ENCODE measurements at regions not wholly inside any gene's neighbourhood (a gene's known extent, or its start where the extent isn't known, plus 50 kb on each side); places are given as distances from the start of the nearest gene placed in this dataset.

- no peaks in the 10 kb centered on the region for H3K79me2 ChIP-seq (ENCODE audit: control insufficient read depth, insufficient read depth, low read length)
- no peak overlapping the region for H3K4me2 ChIP-seq (ENCODE audit: control insufficient read depth, extremely low read depth, insufficient read depth, low read depth, low read length)
- DNase-seq (ENCODE audit: low read depth, low spot score), result no peak
- no peaks in the 10 kb centered on the region for H3K9me1 ChIP-seq (ENCODE audit: control insufficient read depth, extremely low read depth, insufficient read depth, low read length)
- no peaks in the 10 kb centered on the region for H3K36me3 ChIP-seq (ENCODE audit: control insufficient read depth in 2 of 2, extremely low read depth in 1 of 2, insufficient read depth in 2 of 2, low read length in 2 of 2)
- H3K27me3 ChIP-seq (ENCODE audit: control insufficient read depth, extremely low read depth, insufficient read depth, low read length), result no peaks in the 10 kb centered on the region
- H4K20me1 ChIP-seq (ENCODE audit: control insufficient read depth, extremely low read depth, insufficient read depth, low read length), result no peaks in the 10 kb centered on the region
- no peak overlapping the region for H3K9ac ChIP-seq (ENCODE audit: control insufficient read depth, extremely low read depth, insufficient read depth, low read length)
- no peaks in the 10 kb centered on the region for H3K4me1 ChIP-seq (ENCODE audit: control insufficient read depth, extremely low read depth, insufficient read depth, low read length)
- no peak overlapping the region for H3K4me3 ChIP-seq (ENCODE audit: control insufficient read depth in 2 of 3, extremely low read depth in 1 of 3, insufficient read depth in 2 of 3, low read depth in 1 of 3, low read length in 3 of 3)
- no peak overlapping the region for H3K27ac ChIP-seq (ENCODE audit: control insufficient read depth, insufficient read depth, low read length)
- no peak overlapping the region for H2AFZ ChIP-seq (ENCODE audit: control insufficient read depth, low read length)
- dilution Hi-C loops (cut with MboI; ENCODE audit: extremely low pct_ligation_motif_present, low sequenced_read_pairs), result no loop called here
- TF ChIP-seq EZH2 (IDR thresholded peaks at IDR 0.05; ENCODE audit: low read length) (no peak), CTCF (optimal IDR thresholded peaks at IDR 0.05 in 1 of 3, IDR thresholded peaks at IDR 0.05 in 1 of 3, conservative IDR thresholded peaks at IDR 0.05 in 1 of 3; ENCODE audit: extremely low read depth in 1 of 3, insufficient read depth in 2 of 3, low read length in 3 of 3) (no peak)
- FAIRE-seq, result no peak
- H3K9me3 ChIP-seq (ENCODE audit: control insufficient read depth, low read depth, low read length), result no peaks in the 10 kb centered on the region
Measured at GRCh38 chr14:34283590-34283989, 178.4 kb downstream of the SPTSSA start.

GRCh38 chr14:34277191-34277590 lies 184.8 kb downstream of the SPTSSA start:
- Histone ChIP-seq H4K20me1 (ENCODE audit: control insufficient read depth, extremely low read depth, insufficient read depth, low read length) (no peaks in the 10 kb centered on the region), H2AFZ (ENCODE audit: control insufficient read depth, low read length) (no peak overlapping the region), H3K9me1 (ENCODE audit: control insufficient read depth, extremely low read depth, insufficient read depth, low read length) (no peaks in the 10 kb centered on the region), H3K4me2 (ENCODE audit: control insufficient read depth, extremely low read depth, insufficient read depth, low read depth, low read length) (no peak overlapping the region), H3K27me3 (ENCODE audit: control insufficient read depth, extremely low read depth, insufficient read depth, low read length) (no peaks in the 10 kb centered on the region), H3K9me3 (ENCODE audit: control insufficient read depth, low read depth, low read length) (no peaks in the 10 kb centered on the region), H3K79me2 (ENCODE audit: control insufficient read depth, insufficient read depth, low read length) (no peaks in the 10 kb centered on the region), H3K4me1 (ENCODE audit: control insufficient read depth, extremely low read depth, insufficient read depth, low read length) (no peaks in the 10 kb centered on the region), H3K9ac (ENCODE audit: control insufficient read depth, extremely low read depth, insufficient read depth, low read length) (no peak overlapping the region), H3K4me3 (ENCODE audit: control insufficient read depth in 2 of 3, extremely low read depth in 1 of 3, insufficient read depth in 2 of 3, low read depth in 1 of 3, low read length in 3 of 3) (no peak overlapping the region), H3K36me3 (ENCODE audit: control insufficient read depth in 2 of 2, extremely low read depth in 1 of 2, insufficient read depth in 2 of 2, low read length in 2 of 2) (no peaks in the 10 kb centered on the region), H3K27ac (ENCODE audit: control insufficient read depth, insufficient read depth, low read length) (no peak overlapping the region)
- DNase-seq (ENCODE audit: low read depth, low spot score), result no peak
- dilution Hi-C loops (cut with MboI; ENCODE audit: extremely low pct_ligation_motif_present, low sequenced_read_pairs), result no loop called here
- no peak for TF ChIP-seq CTCF (optimal IDR thresholded peaks at IDR 0.05 in 1 of 3, IDR thresholded peaks at IDR 0.05 in 1 of 3, conservative IDR thresholded peaks at IDR 0.05 in 1 of 3; ENCODE audit: extremely low read depth in 1 of 3, insufficient read depth in 2 of 3, low read length in 3 of 3)
- TF ChIP-seq EZH2 (IDR thresholded peaks at IDR 0.05; ENCODE audit: low read length), result no peak
- FAIRE-seq, result no peak

Measured in keratinocyte (primary cell).